ENCODE measurements at regions not wholly inside any gene's neighbourhood (a gene's known extent, or its start where the extent isn't known, plus 50 kb on each side); places are given as distances from the start of the nearest gene placed in this dataset.

GRCh38 chr4:121574618-121575017 lies 122.2 kb downstream of the ANXA5 start:
- TF ChIP-seq CTCF (conservative IDR thresholded peaks at IDR 0.05; ENCODE audit: low read depth in 2 of 2) (no peak), ZNF114 (CRISPR knock-in tag; IDR thresholded peaks at IDR 0.05) (no peak), EZH2 (IDR thresholded peaks at IDR 0.05; ENCODE audit: low read depth, unreplicated experiment) (no peak), POLR2AphosphoS5 (IDR thresholded peaks at IDR 0.05; ENCODE audit: low read depth) (no peak), REST (IDR thresholded peaks at IDR 0.05; ENCODE audit: unreplicated experiment) (no peak), JUNB (IDR thresholded peaks at IDR 0.05; ENCODE audit: unreplicated experiment) (no peak), CREB1 (CRISPR knock-in tag; IDR thresholded peaks at IDR 0.05; ENCODE audit: low read depth) (no peak), EZH2phosphoT487 (IDR thresholded peaks at IDR 0.05; ENCODE audit: unreplicated experiment) (no peak)

Data from GM23338 (cell line).